SK-N-SH (cell line): ENCODE measurements at regions not wholly inside any gene's neighbourhood (a gene's known extent, or its start where the extent isn't known, plus 50 kb on each side); places are given as distances from the start of the nearest gene placed in this dataset.

ENCODE experiments used
- CTCF ChIP-seq: fragments of 200-600 bp; sonication (generic); IDR thresholded peaks from 2 replicates; pipeline ENCODE4 v1.6.1; 2017; ENCODE audit warnings: antibody characterized with exemption, mild to moderate bottlenecking, moderate library complexity
- ELF1 ChIP-seq: IDR thresholded peaks from 2 replicates; pipeline ENCODE4 v1.4.0; 2012
- EP300 ChIP-seq, 2 experiments: IDR thresholded peaks; 2 replicates each; pipeline versions ENCODE4 v1.4.0 to v1.6.1; 2012; ENCODE audit warnings: borderline replicate concordance in 1 of 2, low read depth in 1 of 2, low read length in 1 of 2
- FOXJ3 ChIP-seq: sonication (generic); formaldehyde crosslinking; IDR thresholded peaks from 2 replicates; pipeline ENCODE4 v1.5.1; 2020; ENCODE audit warnings: mild to moderate bottlenecking, missing genetic modification reagents
- GABPA ChIP-seq: IDR thresholded peaks from 2 replicates; pipeline ENCODE4 v1.4.0; 2012; ENCODE audit warnings: low read depth, mild to moderate bottlenecking
- MAX ChIP-seq: IDR thresholded peaks from 2 replicates; pipeline ENCODE4 v1.4.0; 2012; ENCODE audit warnings: low read depth
- NFIC ChIP-seq: IDR thresholded peaks from 2 replicates; pipeline ENCODE4 v1.4.0; 2012; ENCODE audit warnings: borderline replicate concordance
- POLR2AphosphoS5 ChIP-seq: IDR thresholded peaks from 2 replicates; pipeline ENCODE4 v1.6.1; 2012; ENCODE audit warnings: low read depth, low read length
- REST ChIP-seq: IDR thresholded peaks from 2 replicates; pipeline ENCODE4 v1.6.1; 2012; ENCODE audit warnings: mild to moderate bottlenecking, low read depth, low read length, moderate library complexity
- RFX5 ChIP-seq: IDR thresholded peaks from 2 replicates; pipeline ENCODE4 v1.6.1; 2012; ENCODE audit warnings: mild to moderate bottlenecking, improper control_type of control experiment, low read length
- RXRA ChIP-seq: IDR thresholded peaks from 2 replicates; pipeline ENCODE4 v1.4.0; 2012; ENCODE audit warnings: low read depth, mild to moderate bottlenecking, borderline replicate concordance
- USF2 ChIP-seq: fragments of 150-350 bp; IDR thresholded peaks from 2 replicates; pipeline ENCODE4 v1.6.1; 2017; ENCODE audit warnings: antibody characterized with exemption, low read length, low read depth, borderline replicate concordance

GRCh38 chr6:150712505-150713252, 113.0 kb downstream of the PLEKHG1 start:
- TF ChIP-seq CTCF (no peak), MAX (no peak), GABPA (no peak), NFIC (no peak), FOXJ3 (CRISPR knock-in tag) (no peak), RFX5 (no peak), EP300 (IDR thresholded peaks at IDR 0.05; ENCODE audit: borderline replicate concordance in 1 of 2, low read depth in 1 of 2, low read length in 1 of 2) (no peak), RXRA (no peak), REST (no peak), USF2 (no peak), POLR2AphosphoS5 (no peak), ELF1 (no peak)
